GM18499 (cell line): ENCODE measurements at regions not wholly inside any gene's neighbourhood (a gene's known extent, or its start where the extent isn't known, plus 50 kb on each side); places are given as distances from the start of the nearest gene placed in this dataset.

ENCODE experiments used
- ATAC-seq: cut with Tn5 transposase; IDR thresholded peaks from one replicate; pipeline ENCODE4 v1.9.1; 2021; ENCODE audit warnings: moderate number of reproducible peaks; ENCODE audit not compliant: insufficient read depth, unreplicated experiment

DNA sequence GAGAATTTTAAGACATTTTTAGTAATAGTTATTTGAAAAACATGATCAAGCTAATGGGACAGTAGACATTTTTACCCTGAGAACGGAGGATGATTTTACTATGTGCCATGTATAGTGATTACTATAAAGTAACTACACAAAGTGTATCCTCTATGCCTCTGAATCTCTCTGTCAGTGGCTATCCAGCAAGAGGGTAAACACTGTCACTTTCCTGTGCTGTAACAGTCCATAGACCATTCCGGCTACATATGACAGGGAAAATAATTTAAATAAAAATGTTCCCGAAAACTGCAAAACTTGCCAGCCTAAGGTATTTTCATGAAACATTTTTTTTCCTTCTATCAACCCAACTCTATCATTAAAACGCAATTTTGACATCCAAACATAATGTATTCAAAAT lies 1632.2 kb upstream of the ACVR2A start:
- ATAC-seq, result no peak

DNA sequence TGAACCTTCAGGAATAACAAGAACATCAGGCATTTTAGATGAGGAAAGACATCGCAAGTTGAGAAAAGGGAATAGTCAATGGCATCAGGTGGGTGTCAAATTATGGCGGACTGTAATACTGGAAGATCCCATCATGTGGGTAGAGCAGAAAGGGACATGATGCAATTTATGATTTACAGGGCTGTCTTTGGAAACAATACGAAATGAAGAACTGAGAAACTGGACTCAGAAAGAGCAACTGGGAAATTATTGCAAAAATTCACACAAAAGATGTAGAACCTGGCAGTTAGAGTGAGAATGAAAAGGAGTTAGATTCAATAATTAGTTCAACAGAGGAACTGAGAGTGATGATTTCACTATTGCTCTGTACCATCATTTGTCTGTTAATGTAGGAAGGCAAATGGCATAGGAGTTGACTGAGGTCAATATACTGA lies 1635.0 kb upstream of the ACVR2A start:
- no peak for ATAC-seq

DNA sequence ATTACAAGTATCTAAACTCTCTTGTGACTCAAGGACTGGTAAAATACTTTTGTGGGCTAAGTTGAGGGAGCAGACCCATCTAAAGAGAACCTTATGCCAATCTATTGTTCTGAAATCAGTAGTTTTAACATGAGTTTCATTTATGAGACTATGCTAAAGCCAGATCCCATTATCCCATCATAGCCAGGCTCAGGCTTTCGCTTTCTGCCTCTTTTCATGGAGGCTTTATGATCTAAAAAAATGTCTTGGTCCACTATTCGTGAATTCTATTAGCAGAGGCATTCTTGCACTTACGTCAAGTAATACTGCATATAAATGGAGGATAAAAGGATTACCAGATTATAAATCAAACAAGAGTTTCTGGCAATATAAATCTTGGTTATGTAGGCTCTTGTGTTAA lies 1636.9 kb upstream of the ACVR2A start:
- no peak for ATAC-seq

DNA sequence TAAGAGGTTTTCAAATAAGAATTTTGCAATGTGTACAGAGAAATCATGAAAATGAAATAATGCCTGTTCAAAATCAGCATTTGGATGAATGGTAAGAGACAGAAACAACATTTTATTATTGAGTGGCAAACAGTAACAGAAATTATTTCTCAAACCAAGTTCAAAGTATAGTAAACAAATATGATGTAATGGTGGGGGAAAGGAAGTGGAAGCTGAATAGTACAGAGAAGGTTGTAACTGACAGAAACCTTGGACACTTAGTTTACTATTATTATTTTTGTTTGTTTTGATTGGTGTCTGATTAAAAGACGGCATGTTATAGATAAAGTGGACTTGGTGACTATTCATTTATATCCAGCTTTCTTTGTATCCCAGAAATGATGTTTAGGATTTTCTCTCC lies 1637.4 kb upstream of the ACVR2A start:
- ATAC-seq, result no peak

DNA sequence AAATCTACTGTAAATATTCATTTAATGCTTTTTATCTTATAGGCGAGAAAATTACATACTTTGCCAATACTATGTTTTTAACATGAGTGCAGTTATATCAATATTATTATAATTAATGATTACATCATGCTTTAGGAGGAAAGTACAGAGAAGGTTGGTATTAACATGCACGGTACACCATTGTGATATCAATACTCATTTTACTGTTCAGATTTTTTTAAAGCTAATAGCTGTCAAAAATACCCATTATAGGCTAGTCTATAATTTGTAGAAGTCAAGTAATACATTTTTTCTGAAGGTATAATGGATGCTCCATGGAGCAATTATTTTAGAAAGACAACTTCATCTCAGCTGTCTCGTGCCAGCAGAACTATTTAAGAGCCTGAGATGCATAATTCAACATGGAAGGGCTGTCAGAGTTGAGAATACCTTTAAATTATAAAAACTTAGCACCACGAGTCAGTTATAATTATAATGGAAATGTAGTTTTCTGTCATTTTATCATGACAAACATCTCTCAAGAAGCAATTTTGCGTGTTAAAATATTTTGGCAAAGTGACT lies 1641.7 kb upstream of the ACVR2A start:
- no peak for ATAC-seq

DNA sequence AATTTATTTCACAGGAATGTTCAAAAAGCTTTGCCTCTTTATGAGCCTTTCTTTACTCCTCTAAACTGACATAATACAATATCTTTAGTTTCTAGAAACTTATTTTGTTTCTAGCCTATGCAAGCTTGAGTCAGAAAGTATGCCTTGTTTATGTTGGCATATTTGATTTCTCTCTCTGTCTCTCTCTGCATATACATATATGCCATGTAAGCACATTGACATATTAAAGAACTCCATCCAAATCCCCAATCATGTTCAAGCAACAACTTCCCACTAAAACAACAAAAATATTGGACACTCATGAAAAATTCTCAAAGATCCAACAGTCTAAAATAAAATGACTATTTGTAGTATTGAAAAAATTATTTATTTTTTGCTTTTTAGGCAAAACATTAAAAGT lies 1651.2 kb upstream of the ACVR2A start:
- ATAC-seq, result no peak

DNA sequence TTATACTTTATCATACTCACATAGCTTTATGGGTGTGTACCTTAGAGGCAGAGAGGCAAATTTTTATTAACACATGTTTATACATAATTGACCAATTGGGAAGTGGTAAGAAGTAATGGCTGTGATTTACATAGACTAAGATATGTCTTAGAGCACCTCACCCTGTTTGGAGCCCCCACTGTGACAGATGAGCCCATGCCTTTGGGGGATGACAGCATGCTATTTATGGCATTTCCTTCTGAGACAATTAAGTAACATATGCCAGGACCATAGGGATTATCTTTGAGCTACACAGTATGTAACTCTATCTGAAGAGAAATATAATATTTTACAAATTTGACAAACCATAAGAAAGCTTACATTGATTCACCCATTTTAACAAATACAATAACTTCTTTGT lies 1655.3 kb upstream of the ACVR2A start:
- ATAC-seq, result no peak

DNA sequence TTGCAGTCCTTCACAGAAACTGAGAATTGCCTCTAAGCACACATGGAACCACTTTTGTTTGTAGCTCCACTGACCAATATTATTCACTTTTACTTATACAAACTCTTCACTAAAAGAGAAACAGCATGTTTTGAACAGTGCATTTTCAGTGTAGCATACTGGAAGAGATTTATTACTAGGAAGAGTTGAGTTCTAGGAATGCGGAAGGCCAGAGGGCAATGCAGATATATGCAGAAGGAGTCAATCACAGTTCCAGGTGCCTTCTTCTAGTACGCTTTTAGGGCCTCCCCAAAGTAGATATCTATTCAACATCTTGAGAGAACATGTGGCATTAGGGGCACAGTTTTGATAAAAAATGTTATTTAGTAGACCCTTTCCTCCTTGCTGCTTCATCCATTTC lies 1654.0 kb upstream of the ZEB2 start:
- no peak for ATAC-seq

DNA sequence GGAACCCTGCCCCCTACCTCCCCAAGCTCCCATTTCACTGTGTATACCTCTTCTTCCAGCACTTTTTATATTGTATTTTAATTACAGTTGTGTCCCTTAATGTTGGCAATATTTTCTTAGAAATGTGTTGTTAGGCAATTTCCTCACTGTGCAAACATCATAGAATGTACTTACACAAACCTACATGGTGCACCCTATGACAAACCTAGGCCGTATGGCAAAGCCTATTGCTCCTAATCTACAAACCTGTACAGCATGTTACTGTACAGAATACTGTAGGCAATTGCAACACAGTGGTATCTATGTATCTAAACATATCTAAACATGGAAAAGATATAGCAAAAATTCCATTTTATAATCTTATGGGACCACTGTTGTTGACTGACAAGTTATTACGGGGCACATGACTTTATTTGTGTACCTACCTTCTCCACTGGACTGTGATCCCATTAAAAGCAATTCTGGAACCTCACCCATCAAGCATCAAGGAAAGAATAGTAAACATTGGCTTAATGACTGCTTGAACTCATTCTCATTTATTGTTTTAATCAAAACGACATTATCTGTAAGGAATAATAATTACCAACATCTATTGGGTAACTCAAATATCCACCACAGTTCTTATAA lies 1641.5 kb upstream of the ZEB2 start:
- ATAC-seq, result no peak

DNA sequence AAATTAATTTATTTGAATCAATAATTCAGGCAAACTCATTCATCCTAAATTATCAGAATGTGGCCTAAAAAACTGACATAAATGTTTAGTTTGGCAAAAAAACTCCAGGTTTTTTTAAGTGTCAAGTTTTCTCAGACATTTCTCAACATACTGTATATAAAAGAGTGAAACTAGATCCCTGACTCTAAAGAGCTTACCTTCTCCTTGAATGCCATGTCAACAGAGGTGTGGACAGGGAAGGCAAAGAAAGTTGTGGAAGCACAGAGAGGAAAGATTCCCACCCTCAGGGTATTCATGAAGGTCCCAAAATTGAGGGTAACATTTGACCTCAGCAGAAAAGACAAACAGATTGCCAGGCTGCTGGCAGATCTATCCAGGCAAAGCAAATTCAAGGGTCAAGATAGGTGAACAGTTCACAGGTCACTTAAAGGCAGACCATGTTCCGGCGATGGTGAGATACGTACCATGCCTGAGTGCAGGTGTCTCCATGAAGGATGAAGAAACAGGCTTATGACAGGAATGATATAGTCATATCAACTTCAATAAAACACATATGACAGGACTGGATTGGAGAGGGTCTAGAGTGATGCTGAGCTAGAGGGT lies 1638.3 kb upstream of the ZEB2 start:
- ATAC-seq, result no peak

DNA sequence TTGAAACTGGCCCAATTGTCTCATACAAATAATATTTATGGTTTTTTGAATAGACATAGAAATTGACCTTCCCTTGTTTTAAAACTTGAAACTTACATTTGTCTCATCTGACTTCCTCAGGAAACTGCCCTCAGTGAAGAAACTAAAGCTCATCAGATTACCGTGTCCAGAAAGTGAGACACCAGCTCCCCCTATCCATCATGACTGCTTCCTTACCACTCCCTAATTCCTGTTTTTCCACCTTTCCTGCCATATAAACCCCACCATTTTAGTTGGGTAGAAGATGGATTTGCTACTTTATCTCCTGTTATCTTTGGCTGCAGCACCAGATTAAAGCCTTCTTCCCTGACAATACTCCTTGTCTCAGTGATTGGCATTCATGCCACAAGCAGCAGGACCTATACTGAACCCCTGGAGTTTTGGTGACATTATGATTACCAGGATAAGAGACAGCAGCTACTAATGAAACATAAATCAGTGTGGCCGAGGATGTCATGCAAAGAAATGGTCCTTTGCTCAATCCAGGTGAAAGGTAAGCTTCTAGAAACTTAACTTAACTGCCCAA lies 1627.6 kb upstream of the ZEB2 start:
- ATAC-seq, result no peak

DNA sequence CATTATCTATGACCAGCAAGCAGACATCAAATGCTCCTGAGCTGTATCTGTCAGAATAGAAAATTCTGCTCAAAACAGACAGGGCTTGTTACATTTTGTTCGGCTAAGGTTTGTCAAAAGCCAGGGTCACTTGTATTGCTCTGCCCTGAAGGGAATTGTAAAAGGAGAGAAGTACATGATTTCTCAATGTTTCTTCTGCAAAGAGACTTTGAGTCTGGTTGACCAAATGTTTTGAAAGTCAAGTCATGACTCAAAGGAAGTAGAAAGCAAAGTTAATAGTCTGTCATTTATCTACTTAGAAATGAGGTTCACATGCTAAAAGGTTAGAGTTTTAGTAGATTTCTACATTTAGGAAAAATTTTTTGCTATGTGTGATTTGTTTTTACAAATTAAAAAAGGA lies 1624.1 kb upstream of the ZEB2 start:
- no peak for ATAC-seq

DNA sequence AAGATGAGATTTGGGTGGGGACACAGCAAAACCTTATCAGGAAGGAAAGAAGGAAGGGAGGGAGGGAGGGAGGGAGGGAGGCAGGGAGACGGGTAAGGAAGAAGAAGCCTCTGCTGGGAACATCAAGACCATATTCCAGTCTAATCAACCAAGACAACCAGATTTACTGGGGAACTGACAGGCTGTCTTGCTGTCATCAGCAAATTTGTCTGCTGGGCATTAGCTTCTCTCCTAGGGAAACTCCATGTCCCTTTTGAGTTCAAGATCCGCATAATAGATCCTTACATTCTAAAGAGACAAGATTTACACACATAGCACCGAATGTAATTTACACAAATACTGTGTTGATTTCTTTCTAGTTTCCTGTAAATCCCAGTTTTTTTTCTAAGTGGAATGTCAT lies 1618.9 kb upstream of the ZEB2 start:
- ATAC-seq, result no peak

DNA sequence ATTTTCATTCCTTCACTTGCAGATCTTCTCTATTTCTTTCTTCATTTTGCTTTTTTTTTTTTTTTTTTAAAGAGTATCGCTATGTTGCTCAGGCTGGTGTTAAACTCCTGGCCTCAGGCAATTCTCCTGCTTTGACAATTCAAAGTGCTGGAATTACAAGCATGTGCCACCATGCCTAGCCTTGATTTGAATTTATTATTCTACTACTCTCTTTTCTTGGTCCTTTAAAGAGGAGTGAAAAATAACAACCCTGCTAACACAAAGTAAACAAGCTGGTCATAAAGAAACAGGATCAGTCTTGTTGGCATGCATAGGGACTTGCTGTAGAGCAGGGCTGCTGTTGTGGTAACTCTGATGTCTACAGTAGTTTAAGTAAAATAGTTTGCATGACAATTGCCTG lies 1615.3 kb upstream of the ZEB2 start:
- ATAC-seq, result no peak

DNA sequence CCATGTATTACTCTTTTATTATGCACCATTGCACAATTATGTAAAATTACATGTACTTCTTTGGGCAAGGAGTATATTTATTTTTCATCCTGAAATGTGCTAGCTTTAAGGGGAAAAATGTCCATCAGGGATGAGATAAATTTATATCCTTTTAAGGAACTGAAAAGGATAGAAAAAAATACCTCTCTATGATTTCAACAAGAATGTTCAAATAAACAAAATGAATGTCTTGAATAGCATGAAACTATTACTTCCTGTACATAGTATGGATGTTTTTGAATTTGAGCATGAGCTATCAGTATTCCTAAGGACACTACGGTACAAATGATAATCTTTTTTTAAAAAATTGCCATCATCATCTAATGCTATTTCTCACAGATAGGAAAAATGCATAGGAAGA lies 1611.9 kb upstream of the ZEB2 start:
- no peak for ATAC-seq

DNA sequence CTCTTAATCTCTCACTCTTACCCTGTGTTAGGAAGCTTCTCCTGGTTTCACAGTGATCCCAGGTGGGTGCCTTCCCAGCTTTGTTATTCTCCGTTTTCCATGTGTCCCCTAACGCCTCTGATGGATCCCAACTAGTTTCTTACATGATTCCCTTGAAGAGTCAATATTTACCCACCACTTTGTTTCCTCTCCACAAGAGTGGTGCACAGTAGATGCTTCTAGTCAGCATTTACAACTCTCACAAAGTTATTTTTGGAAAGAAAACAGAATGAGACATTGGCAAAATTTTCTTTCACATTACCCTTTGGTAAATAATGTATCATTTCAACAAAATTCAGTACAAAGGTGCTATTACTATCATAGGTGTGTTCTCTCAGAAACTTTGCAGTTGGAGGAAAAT lies 1611.1 kb upstream of the ZEB2 start:
- no peak for ATAC-seq

DNA sequence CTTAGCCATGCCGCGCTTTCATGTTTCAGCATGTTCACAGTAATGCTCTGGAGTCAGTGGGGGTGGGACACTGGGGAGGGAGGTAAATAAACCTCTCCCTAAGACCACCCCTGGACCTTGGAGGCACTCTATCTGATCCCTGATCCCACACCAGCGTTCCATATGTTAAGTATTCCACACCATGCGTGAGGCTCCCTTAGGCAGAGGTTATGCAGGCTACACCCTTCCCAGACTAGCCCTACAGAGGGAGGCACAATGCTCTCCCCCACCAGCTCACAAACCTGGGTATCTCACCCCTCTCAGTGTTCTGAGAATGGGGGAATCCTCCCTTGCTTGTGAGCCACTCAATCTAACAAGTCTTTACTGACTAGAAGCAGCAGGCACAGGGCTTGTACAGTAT lies 1610.4 kb upstream of the ZEB2 start:
- no peak for ATAC-seq

DNA sequence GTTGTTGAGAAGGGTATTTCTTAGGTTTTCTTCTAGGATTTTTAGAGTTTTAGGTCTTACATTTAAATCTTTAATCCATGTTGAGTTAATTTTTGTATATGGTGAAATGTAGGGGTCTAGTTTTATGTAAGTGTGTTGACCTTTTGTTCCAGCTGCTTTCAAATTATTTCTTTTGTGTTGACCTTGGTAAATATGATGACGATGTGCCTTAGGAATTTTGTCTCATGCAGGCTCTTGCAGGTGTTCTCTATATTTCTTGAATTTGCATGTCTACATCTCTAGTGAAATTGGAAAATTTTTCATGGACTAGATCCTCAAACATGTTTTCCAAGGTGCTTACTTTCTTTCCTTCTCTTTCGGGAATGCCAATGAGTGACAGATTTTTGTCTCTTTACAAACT lies 1609.3 kb upstream of the ZEB2 start:
- no peak for ATAC-seq

DNA sequence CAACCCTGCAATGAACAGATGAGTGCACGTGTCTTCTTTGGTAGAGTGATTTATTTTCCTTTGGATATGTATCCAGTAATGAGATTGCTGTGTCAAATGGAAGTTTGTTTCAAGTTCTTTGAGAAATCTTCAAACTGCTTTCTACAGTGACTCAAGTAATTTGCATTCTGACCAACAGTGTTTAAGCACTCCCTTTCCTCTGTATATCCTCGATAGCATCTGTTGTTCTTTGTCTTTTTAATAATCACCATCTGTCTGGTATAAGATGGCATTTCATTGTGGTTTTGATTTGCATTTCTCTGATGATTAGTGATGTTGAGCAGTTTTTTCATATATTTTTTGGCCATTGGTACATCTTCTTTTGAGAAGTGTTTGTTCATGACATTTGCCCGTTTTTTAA lies 1608.3 kb upstream of the ZEB2 start:
- no peak for ATAC-seq

DNA sequence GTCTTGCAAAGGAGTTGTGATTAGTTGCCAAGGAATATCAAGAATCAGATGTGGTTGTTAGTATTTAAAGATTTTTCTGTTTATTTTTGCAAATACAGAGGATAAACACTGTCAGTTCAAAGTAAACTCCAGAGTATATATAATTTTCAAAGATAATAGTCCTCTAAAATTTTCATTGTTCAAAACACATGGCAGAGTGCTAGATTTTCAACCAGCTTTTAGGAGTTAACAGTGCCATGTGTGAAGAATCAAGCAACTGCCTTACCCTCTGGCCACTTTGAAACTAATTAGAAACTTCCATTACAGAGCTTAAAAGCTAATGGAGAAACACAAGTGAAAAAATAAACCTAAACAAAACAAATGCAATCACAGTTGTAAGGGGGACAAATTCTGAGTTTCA lies 1605.6 kb upstream of the ZEB2 start:
- ATAC-seq, result no peak

DNA sequence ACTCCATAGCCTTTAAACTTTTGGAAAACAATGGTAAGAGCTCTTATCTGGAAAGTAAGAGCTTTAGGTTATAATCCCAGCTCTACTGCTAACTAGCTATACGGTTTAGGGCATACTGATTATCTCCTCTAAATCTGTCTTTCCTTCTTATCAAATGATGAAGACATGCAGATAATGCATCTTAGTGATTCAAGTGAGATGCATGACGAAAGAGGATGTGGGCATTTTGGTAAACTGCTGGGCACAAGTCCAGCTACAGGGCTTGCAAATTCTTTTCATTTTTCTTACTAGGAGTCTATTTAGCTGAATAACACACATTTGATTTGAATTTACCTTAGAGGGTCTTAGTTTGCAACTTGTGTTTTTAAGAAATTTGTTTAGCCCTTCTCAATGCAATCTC lies 1604.8 kb upstream of the ZEB2 start:
- ATAC-seq, result no peak

DNA sequence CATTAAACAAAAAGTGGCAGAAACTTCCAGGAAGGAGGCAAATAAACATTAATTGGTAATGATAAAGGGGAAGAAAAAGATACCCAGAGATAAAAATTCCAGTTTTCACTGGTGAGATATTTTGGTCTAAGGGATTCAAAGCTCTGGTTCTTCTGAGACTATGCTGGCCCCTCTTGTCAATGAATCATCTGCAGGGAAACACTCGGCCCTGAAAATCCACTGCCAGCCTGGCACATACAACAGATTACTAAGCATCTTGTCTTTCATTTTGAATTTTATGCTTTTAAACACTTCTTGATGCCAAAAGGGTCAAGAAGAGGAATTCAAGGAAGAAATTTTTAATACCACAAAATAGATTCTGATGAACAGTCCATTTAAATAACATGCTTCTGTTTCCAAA lies 1603.8 kb upstream of the ZEB2 start:
- no peak for ATAC-seq
